Stimulated activated CD4-positive, alpha-beta T cell treated with anti-CD3 and anti-CD28 coated beads, Interleukin-2, amount 100 ng/mL, for 48 hours (primary cell): ENCODE measurements at regions not wholly inside any gene's neighbourhood (a gene's known extent, or its start where the extent isn't known, plus 50 kb on each side); places are given as distances from the start of the nearest gene placed in this dataset.
"Not testable (repeated sequence)": the region's sequence is repeated elsewhere in the genome, so short reads cannot be mapped to it uniquely, and the experiment has no call there.

Experiments used
- DNase-seq, 2 donors: peaks; one replicate each; pipeline ENCODE4 v3.0.0-alpha.2; 2020

DNA sequence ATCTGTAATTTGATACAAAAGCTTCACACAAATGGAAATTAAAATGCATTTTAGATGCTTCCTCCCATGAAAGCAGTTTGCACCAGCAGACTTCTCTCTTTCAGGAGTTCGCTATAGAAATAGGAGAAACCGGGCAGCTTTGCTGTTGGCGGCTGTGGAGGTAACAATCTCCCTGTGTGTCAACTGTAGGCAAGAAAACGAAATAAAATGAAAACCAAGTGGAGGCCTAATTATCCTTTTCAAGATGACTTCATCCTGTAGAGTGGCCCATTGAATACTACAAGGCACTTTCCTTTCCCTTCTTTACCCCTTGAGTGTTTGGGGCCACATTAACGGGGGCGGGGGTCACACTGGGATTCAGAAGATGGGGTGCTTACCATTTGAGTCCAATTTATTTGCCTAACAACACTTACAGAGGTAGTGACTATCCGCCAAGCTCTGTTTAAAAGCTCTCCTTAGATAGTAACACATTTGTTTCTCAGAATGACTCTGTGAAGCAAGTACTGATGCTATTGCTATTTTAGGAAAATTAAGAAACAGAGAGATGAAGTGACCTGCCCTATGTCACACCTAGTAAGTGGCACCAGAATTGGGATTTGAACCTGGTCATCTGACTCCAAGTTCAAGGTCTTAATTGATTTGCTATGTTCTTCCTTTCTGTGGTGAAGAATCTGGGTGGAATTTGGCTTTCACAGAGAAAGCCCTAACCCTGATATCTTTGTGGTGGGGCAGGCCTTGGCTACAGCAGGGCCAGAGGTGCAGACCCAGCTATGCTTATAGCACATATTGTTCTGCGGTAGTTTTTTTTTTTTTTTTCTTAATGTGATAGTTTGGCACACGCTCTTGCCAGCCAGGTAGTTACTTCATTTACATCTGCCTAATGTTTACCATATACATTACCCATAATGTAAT, 125.5 kb upstream of the MPHOSPH6 start:
- no peak for DNase-seq

GRCh38 chr16:82293671-82294070, 123.6 kb upstream of the MPHOSPH6 start:
- no peak for DNase-seq

DNA sequence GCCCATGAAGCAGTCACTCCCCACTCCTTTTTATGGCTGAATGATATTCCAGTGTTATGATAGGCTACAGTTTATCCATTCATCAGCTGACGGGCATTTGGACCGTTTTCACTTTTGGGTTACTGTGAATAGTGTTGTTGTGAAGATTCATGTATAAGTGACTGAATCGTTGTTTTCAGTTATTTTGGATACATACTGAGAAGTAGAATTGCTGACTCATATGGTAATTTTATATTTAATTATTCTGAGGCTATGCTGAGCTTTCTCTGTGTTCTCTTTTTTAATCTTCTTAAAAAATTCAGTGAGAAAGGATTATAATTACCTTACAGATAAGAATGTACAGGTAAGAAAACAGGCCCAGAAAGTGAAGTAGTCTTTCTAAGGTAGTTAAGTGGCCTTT, 117.9 kb upstream of the MPHOSPH6 start:
- DNase-seq: no peak

DNA sequence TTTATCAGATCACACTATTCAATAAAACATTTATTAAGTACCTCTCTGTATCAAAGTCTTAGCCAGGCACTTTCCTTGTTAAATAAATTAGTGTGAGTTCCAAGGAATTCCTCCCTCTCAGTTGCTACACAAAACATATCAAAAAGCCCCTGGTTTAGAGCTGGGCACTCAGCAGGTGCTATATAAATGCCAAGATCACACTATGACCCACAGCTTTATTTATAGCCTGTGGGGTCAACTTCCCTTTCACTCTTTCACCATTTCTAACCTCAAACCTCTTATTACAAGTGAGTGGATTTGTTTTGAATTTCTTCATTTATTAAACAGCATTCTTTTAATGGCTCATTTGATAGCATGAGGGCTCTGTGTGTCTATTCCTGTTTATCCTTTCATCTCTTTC, 112.6 kb upstream of the MPHOSPH6 start:
- no peak for DNase-seq

DNA sequence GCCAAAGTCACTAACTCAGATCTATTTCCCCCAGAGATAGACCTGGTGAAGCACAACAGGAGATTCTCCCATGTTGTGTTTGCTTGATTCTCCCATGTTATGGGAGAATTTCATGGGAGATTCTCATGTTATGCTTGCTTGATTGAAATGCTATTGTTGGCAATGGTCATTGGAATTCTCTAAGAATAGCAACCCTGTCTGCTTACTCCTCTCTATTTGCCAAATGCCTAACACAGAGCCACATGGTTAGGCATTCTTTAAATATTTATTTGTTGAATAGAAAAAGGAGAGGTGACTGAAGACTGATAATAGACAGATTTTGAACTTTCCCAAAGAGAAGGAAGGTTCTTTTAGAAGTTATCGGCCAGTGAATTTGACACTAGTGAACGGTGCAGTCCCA, 111.5 kb upstream of the MPHOSPH6 start:
- no peak for DNase-seq

- DNase-seq: no peak
Measured at GRCh38 chr16:82280867-82281266, 110.8 kb upstream of the MPHOSPH6 start.

DNA sequence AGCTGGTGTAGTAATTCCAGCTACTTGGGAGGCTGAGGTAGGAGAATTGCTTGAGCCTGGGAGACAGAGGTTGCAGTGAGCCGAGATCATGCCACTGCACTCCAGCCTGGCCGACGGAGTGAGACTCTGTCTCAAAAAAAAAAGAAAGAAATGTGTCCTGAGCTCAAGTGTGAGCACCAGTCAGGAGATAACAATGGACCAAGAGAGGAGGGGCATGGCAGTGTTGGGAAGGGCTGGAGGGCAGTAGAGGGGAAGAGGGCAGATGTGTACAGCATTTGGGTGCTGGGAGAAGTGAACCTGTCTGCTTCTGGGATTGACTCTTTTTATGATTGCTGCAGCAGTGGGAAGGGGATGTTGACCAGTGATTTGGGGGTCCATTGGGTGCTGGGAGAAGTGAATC, 105.3 kb upstream of the MPHOSPH6 start:
- DNase-seq: not testable (repeated sequence)

GRCh38 chr16:82271636-82272035, 101.6 kb upstream of the MPHOSPH6 start:
- no peak for DNase-seq

GRCh38 chr16:82267675-82268074, 97.7 kb upstream of the MPHOSPH6 start:
- not testable (repeated sequence) for DNase-seq

DNA sequence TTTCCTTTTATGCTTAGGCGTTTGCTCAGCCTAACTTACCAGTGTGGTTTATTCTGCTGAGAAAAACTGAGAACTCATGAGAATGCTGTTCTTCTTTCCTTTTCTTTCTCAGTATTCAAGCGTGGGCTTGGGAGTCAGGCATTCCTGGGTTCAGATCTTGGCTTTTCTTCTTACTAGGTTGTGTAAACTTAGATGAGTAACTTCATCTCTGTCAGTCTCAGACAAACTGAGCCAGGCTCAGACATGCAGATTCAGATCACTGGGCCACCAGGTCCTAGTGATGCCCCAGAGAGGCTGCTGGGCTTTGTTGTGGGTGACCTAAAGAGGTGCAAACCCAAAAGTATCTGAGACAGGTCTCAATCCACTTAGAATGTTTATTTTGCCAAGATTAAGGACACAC, 95.8 kb upstream of the MPHOSPH6 start:
- DNase-seq: no peak

GRCh38 chr16:82264756-82265155, 94.7 kb upstream of the MPHOSPH6 start:
- DNase-seq: no peak

DNA sequence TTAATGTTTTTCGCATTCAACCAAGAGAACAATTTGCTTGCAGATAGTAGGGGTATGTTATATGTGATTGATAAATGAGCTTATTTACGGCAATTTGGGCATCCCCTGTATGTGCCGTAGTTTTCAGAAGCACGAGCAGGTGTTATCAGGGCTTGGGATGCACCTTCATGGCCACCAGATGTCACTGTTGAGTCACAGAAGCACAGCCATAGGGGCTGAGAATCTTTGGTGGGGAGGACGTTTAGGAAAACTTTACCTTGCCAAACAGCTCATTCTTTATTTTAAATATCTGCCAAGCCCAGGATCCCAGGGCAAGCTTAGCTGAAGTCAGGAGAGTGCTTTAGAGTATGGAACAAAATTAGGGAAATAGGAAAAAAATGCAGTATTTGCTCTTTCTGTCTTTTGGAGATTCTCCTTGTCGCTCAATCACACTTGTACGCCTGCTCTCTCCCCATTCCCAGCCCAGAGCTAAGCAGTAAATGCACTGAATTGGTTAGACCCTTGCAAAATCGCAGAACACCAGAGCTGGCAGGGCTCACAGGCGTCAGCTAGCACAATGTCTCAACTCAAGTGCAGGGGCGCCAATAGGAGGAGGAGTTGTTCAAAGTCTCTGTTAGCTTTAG, 93.6 kb upstream of the MPHOSPH6 start:
- DNase-seq: peak; percentile 42 to 48

DNA sequence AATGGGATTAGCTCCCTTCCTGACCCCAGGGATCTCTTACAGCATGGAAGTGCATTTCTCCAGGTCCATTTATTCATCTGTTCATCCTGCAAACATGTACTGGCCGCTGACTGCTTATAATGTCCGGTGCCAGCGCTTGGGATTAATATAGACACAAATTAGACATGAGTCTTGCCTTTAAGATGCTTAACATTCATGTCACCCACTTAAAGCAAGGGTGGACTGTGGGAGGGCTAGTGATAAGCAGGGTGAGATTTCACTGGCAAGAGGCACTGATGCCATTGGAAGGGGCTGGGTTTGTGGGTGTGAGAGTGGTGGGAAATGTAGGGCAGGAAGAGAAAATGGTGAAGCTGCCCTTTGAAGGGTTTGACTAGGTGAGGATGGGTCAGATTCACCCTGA, 92.2 kb upstream of the MPHOSPH6 start:
- DNase-seq: no peak

- DNase-seq: no peak
Measured at GRCh38 chr16:82260212-82260795, 90.3 kb upstream of the MPHOSPH6 start.

GRCh38 chr16:82259731-82260130, 89.7 kb upstream of the MPHOSPH6 start:
- no peak for DNase-seq

DNA sequence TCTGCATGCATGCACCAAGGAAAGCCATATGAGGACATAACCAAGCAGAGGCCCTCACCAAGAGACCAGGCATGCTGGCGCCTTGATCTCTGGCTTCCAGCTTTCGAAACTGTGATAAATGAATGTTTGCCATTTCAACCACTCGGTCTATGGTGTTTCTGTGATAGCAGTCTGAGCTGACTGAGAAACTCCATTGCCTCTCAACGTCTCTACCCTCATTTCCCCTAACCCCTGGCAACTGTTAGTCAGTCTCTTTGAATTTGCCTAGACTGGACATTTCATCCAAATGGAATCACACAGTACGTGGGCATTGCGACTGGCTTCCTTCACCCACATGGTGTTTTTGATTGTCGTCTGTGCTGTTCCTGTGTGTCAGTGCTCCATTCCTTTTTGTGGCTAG, 88.0 kb upstream of the MPHOSPH6 start:
- no peak for DNase-seq

DNA sequence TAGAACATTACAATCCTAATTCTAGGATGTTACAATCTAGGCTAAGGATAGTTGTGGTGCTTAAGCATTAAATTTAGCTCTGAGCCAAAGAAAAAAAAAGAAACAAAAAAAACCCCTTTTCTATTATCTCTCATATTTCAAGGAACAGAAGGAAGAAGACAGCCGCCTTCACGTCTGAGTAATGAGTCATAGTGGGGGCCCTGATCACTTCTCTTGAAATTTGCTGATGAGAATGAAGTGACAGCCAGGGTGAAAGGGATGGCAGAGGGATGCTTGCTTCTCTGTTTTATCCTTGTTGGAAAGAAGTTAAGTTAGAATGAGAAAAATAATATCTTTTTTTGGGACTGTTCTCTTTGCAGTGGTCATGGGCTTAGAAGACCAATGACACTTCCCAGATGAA, 82.6 kb upstream of the MPHOSPH6 start:
- no peak for DNase-seq

DNA sequence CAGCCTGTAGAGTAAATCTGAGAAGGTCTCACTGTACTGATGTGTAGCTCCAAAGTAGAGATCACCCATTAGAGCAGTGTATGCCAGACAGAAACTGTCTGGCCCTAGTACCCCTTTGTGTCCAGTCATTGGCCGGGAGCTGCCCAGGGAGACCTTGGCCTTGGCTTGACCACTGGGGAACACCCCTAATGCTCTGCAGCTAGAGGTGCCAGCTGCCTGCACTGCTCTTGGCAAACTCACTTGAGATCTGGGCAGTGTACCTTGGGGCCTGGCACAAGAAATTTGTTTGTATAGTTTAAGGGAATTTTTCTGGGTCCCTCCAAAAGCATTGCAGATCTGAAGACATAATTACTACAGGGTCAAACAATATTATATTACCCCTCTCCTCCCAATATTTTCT, 78.7 kb upstream of the MPHOSPH6 start:
- no peak for DNase-seq

DNA sequence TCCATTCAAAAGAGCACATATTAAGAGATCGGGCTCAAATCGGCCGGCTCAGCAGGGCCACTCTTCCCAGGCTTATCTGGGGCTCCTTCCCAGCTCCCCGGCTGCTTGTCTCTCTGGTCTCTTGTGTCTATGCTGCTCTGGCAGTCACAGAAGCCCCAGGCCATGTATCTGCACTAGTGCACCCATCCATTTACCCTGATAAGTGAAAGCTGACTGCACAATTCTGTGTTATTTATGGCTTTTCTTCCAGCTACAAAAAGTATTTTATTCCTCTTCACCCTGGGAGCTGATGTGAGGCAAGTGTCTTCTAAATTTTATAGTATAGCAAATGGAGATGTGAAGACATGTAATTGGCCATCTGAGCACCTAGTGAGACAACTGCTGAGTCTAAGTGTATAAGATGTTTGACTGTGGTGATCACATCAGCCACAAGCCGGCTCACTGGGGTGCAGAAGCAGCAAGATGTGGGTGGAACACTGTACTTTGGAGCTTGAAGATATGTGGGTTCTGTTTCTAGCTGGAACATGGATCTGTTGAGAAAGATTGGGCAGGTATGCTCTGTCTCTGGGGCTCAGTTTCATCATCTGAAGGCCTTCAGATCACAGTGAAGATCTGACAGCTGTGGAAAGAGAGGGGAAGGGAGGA, 78.1 kb upstream of the MPHOSPH6 start:
- no peak for DNase-seq

GRCh38 chr16:82242201-82242600, 72.2 kb upstream of the MPHOSPH6 start:
- no peak for DNase-seq

- DNase-seq: no peak
Measured at GRCh38 chr16:82241469-82242052, 71.5 kb upstream of the MPHOSPH6 start.

DNA sequence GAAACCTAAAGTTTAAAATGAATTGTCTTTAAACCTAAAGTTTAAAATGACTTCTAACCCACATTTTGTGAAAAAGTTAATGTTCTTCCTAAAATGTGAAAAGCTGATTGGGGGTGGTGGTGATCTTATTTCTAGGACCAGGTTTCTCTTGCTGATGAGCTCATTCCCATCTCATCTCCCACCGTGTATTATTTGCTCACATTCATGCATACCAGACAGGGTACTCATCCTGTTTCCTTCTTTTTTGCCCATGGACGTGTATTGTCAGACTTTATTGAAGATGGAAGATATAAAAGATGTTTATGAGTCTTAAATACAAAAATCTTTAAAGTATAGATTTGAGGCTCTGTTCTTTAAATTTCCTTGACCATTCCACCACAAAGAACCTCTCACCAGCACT, 70.1 kb upstream of the MPHOSPH6 start:
- no peak for DNase-seq

- DNase-seq: no peak
Measured at GRCh38 chr16:82236875-82237274, 66.9 kb upstream of the MPHOSPH6 start.
